PC-3 (cell line): ENCODE measurements at regions not wholly inside any gene's neighbourhood (a gene's known extent, or its start where the extent isn't known, plus 50 kb on each side); places are given as distances from the start of the nearest gene placed in this dataset.
A peak's percentile ranks its signal among the peaks of the same experiment; 100 is the strongest.

ENCODE experiments used
- ATAC-seq: fragments of 200-7000 bp; cut with Tn5 transposase; 2 replicates; pipeline ENCODE4 v1.9.1; 2020; ENCODE audit warnings: mild to moderate bottlenecking, moderate library complexity
- BruUV-seq: library from RNA; stranded (reverse); fragments of 400-500 nt; replicated peaks from 2 replicates; lab custom pipeline; 2021; lab: Mats Ljungman, UMichigan
- CTCF ChIA-PET: fragments of 300-600 bp; sonication (Branson Sonifier 250); formaldehyde crosslinking; loops from one replicate; lab custom pipeline; 2022; ENCODE audit warnings: antibody characterized with exemption; lab: Charles Lee
- POLR2A ChIA-PET: fragments of 300-600 bp; sonication (Branson Sonifier 250); formaldehyde crosslinking; loops from one replicate; lab custom pipeline; 2022; ENCODE audit warnings: antibody characterized with exemption; ENCODE audit not compliant: unreplicated experiment; lab: Charles Lee
- DNase-seq: peaks from one replicate; pipeline ENCODE4 v3.0.0-alpha.2; 2015
- H2AFZ ChIP-seq: fragments of 300-600 bp; sonication (generic); 2 replicates; pipeline ENCODE4 v1.6.0; 2016; ENCODE audit warnings: antibody characterized with exemption, low read length
- H3F3A ChIP-seq: fragments of 300-600 bp; sonication (generic); one replicate; pipeline ENCODE4 v1.6.0; 2017; ENCODE audit warnings: antibody characterized with exemption, low read length, control low read depth, mild to moderate bottlenecking; ENCODE audit not compliant: unreplicated experiment
- H3K27ac ChIP-seq: fragments of 300-600 bp; sonication (generic); 2 replicates; pipeline ENCODE4 v1.5.1; 2016; ENCODE audit warnings: mild to moderate bottlenecking, low read length
- H3K27me3 ChIP-seq: fragments of 300-600 bp; sonication (generic); 2 replicates; pipeline ENCODE4 v1.6.1; 2016; ENCODE audit warnings: low read length, mixed read lengths
- H3K36me3 ChIP-seq: fragments of 300-600 bp; sonication (generic); 2 replicates; pipeline ENCODE4 v1.6.1; 2016; ENCODE audit warnings: low read depth, mixed run types, low read length, mixed read lengths
- H3K4me1 ChIP-seq: fragments of 300-600 bp; sonication (generic); 2 replicates; pipeline ENCODE4 v1.5.1; 2016; ENCODE audit warnings: low read length; ENCODE audit not compliant: insufficient read depth
- H3K4me2 ChIP-seq: fragments of 300-600 bp; sonication (generic); 2 replicates; pipeline ENCODE4 v1.6.0; 2016; ENCODE audit warnings: low read length
- H3K4me3 ChIP-seq: fragments of 300-600 bp; sonication (generic); 2 replicates; pipeline ENCODE4 v1.5.1; 2016; ENCODE audit warnings: mild to moderate bottlenecking, low read length, mixed read lengths
- H3K79me2 ChIP-seq: fragments of 300-600 bp; sonication (generic); 2 replicates; pipeline ENCODE4 v1.6.1; 2017; ENCODE audit warnings: low read length, mixed read lengths
- H3K9ac ChIP-seq: fragments of 300-600 bp; sonication (generic); 2 replicates; pipeline ENCODE4 v1.6.0; 2016; ENCODE audit warnings: mild to moderate bottlenecking, low read length
- H3K9me2 ChIP-seq: fragments of 300-600 bp; sonication (generic); replicated peaks from 2 replicates; pipeline ENCODE4 v1.6.1; 2016; ENCODE audit warnings: mixed run types, low read length, mixed read lengths
- H3K9me3 ChIP-seq: fragments of 300-600 bp; sonication (generic); 2 replicates; pipeline ENCODE4 v1.6.1; 2016; ENCODE audit warnings: low read length, mixed read lengths
- H4K20me1 ChIP-seq: fragments of 300-600 bp; sonication (generic); 2 replicates; pipeline ENCODE4 v1.6.1; 2016; ENCODE audit warnings: low read length, mixed read lengths
- EZH2 ChIP-seq: fragments of 300-600 bp; sonication (generic); IDR thresholded peaks from one replicate; pipeline ENCODE4 v1.6.1; 2017; ENCODE audit warnings: antibody characterized with exemption, mild to moderate bottlenecking, low read length; ENCODE audit not compliant: unreplicated experiment
- EZH2phosphoT487 ChIP-seq: fragments of 300-600 bp; sonication (generic); IDR thresholded peaks from 2 replicates; pipeline ENCODE4 v1.6.1; 2018; ENCODE audit warnings: mild to moderate bottlenecking, antibody characterized with exemption, low read length, borderline replicate concordance
- intact Hi-C: fragments of 100-400 bp; cut with micrococcal nuclease; formaldehyde crosslinking; loops from 2 replicates; pipeline ENCODE4 v1.9.0; 2023
- TF ChIP-seq, protein P1 (sequence below): fragments of 300-600 bp; sonication (generic); conservative IDR thresholded peaks from 2 replicates; pipeline ENCODE4 v1.5.1; 2017; ENCODE audit warnings: antibody characterized with exemption, low read depth, mild to moderate bottlenecking, low read length

DNA sequence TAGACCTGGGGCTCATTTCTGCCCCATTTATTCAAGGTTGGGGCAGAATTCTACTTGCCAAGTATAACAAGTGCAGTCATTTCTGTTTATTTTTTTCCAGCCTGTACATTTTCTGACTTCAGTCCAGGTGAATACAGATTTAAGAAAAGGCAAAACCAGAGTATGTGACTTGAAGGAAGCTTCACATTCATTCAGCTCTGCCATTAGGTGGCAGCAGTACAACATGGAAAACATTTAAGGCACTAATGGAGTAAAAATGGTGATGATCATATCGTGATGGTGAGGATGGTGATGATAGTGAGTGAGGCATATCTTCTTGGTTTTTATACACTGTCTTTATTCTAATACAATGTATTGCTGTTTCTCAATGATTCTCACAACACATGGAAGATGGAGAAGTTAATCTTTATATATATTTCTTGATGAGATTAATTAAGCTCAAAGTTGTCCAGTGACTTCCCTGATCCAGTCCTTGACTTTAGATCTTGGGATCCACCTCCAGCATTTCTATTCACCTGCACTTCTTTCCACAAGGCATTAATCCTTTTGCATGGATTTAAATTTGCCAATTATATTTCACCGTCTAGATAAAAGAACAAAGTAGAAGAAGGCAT is 176.7 kb upstream of the SEL1L start:
- H3K9ac ChIP-seq, result no peak overlapping the region
- ChIA-PET POLR2A (no interaction called here), CTCF (interaction anchor here (0.6 kb wide), 1 partner anchor 1396 kb away, joined by 3 read pairs; no protein-coding TSS in a partner anchor)
- H3K9me3 ChIP-seq, result no peaks in the 10 kb centered on the region
- DNase-seq (peak; percentile 55), ATAC-seq (no peak)
- no peak overlapping the region for H3K27ac ChIP-seq
- intact Hi-C loops, result no loop called here
- H4K20me1 ChIP-seq, result no peaks in the 10 kb centered on the region
- no peaks in the 10 kb centered on the region for H3K27me3 ChIP-seq
- no peak overlapping the region for H2AFZ ChIP-seq
- H3K4me3 ChIP-seq, result no peak overlapping the region
- no peaks in the 10 kb centered on the region for H3K9me2 ChIP-seq
- BruUV-seq, result no TSS peak
- H3K79me2 ChIP-seq, result no peaks in the 10 kb centered on the region
- H3K4me1 ChIP-seq, result no peaks in the 10 kb centered on the region
- no peaks in the 10 kb centered on the region for H3F3A ChIP-seq
- no peak for TF ChIP-seq EZH2
- TF ChIP-seq, protein P1, sequence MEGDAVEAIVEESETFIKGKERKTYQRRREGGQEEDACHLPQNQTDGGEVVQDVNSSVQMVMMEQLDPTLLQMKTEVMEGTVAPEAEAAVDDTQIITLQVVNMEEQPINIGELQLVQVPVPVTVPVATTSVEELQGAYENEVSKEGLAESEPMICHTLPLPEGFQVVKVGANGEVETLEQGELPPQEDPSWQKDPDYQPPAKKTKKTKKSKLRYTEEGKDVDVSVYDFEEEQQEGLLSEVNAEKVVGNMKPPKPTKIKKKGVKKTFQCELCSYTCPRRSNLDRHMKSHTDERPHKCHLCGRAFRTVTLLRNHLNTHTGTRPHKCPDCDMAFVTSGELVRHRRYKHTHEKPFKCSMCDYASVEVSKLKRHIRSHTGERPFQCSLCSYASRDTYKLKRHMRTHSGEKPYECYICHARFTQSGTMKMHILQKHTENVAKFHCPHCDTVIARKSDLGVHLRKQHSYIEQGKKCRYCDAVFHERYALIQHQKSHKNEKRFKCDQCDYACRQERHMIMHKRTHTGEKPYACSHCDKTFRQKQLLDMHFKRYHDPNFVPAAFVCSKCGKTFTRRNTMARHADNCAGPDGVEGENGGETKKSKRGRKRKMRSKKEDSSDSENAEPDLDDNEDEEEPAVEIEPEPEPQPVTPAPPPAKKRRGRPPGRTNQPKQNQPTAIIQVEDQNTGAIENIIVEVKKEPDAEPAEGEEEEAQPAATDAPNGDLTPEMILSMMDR, result peak; percentile 74
- TF ChIP-seq EZH2phosphoT487, result no peak
- H3K36me3 ChIP-seq, result no peaks in the 10 kb centered on the region
- no peak overlapping the region for H3K4me2 ChIP-seq

GRCh38 chr14:81715731-81716130 is 182.1 kb upstream of the SEL1L start:
- BruUV-seq, result no TSS peak

DNA sequence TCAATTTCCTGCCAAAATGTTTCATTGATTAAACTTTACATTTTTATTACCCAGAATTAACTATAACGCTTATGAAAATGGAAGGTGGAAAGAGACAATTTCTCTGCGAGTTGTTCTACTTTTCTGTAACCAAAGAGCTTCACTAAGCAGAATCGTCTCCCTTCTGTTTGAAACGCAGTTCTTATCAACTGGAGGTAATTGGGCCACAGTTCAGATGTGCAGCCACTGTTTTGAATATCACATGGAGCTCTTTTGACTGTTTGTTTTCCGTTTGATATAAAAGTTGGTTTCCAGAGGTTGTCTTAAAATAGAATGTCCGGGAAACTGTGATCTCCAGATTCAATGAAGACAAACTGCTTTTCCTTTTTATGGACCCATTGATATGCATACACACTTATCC is 183.3 kb upstream of the SEL1L start:
- no peaks in the 10 kb centered on the region for H3K79me2 ChIP-seq
- no peaks in the 10 kb centered on the region for H3K27me3 ChIP-seq
- DNase-seq, result no peak

More at GRCh38 chr14:81715731-81716130, 182.1 kb upstream of the SEL1L start:
- TF ChIP-seq EZH2, result no peak
- TF ChIP-seq, protein P1, result no peak
- TF ChIP-seq EZH2phosphoT487, result no peak
- H3K4me2 ChIP-seq, result no peak overlapping the region
- no peaks in the 10 kb centered on the region for H3K27me3 ChIP-seq
- no peak overlapping the region for H3K27ac ChIP-seq
- ATAC-seq, result no peak
- no peaks in the 10 kb centered on the region for H3K79me2 ChIP-seq
- no peaks in the 10 kb centered on the region for H3K4me1 ChIP-seq
- no peak overlapping the region for H3K9ac ChIP-seq
- no peaks in the 10 kb centered on the region for H3K9me3 ChIP-seq
- POLR2A ChIA-PET, result no interaction called here
- CTCF ChIA-PET, result no interaction called here
- H3K36me3 ChIP-seq, result no peaks in the 10 kb centered on the region
- intact Hi-C loops, result no loop called here
- H4K20me1 ChIP-seq, result no peaks in the 10 kb centered on the region
- DNase-seq, result no peak
- no peaks in the 10 kb centered on the region for H3F3A ChIP-seq
- no peak overlapping the region for H3K4me3 ChIP-seq
- H3K9me2 ChIP-seq, result no peaks in the 10 kb centered on the region
- no peak overlapping the region for H2AFZ ChIP-seq

More for the DNA sequence above, 183.3 kb upstream of the SEL1L start:
- H3K36me3 ChIP-seq, result no peaks in the 10 kb centered on the region
- H3F3A ChIP-seq, result no peaks in the 10 kb centered on the region
- no peak for ATAC-seq
- ChIA-PET CTCF (no interaction called here), POLR2A (no interaction called here)
- H3K9ac ChIP-seq, result no peak overlapping the region
- H3K9me2 ChIP-seq, result no peaks in the 10 kb centered on the region
- H3K4me3 ChIP-seq, result no peak overlapping the region
- H4K20me1 ChIP-seq, result no peaks in the 10 kb centered on the region
- no peaks in the 10 kb centered on the region for H3K9me3 ChIP-seq
- H2AFZ ChIP-seq, result no peak overlapping the region
- intact Hi-C loops, result no loop called here
- TF ChIP-seq EZH2phosphoT487 (no peak), EZH2 (no peak)
- TF ChIP-seq, protein P1, result no peak
- H3K4me2 ChIP-seq, result no peak overlapping the region
- no TSS peak for BruUV-seq
- H3K27ac ChIP-seq, result no peak overlapping the region
- H3K4me1 ChIP-seq, result no peaks in the 10 kb centered on the region
